Suprapubic skin (tissue), 3 donors: ENCODE measurements at regions not wholly inside any gene's neighbourhood (a gene's known extent, or its start where the extent isn't known, plus 50 kb on each side); places are given as distances from the start of the nearest gene placed in this dataset.

ENCODE experiments used
- POLR2A ChIP-seq, 2 donors: fragments of 450-650 bp; IDR thresholded peaks; one replicate each; pipeline ENCODE4 v1.6.1; 2017; ENCODE audit warnings: antibody characterized with exemption in 2 of 2, mild to moderate bottlenecking in 2 of 2, moderate library complexity in 2 of 2
- TF ChIP-seq, protein P1 (sequence below), 2 donors: fragments of 200-600 bp in 1 of 2; fragments of 450-650 bp in 1 of 2; sonication (generic) in 1 of 2; IDR thresholded peaks; one replicate each; pipeline ENCODE4 v1.5.1; 2016 to 2019; ENCODE audit warnings: antibody characterized with exemption in 2 of 2, mild to moderate bottlenecking in 1 of 2, moderate library complexity in 1 of 2

GRCh38 chr10:113291413-113291812, 261.4 kb upstream of the HABP2 start:
- TF ChIP-seq POLR2A (IDR thresholded peaks at IDR 0.05): no peak
- TF ChIP-seq, protein P1, sequence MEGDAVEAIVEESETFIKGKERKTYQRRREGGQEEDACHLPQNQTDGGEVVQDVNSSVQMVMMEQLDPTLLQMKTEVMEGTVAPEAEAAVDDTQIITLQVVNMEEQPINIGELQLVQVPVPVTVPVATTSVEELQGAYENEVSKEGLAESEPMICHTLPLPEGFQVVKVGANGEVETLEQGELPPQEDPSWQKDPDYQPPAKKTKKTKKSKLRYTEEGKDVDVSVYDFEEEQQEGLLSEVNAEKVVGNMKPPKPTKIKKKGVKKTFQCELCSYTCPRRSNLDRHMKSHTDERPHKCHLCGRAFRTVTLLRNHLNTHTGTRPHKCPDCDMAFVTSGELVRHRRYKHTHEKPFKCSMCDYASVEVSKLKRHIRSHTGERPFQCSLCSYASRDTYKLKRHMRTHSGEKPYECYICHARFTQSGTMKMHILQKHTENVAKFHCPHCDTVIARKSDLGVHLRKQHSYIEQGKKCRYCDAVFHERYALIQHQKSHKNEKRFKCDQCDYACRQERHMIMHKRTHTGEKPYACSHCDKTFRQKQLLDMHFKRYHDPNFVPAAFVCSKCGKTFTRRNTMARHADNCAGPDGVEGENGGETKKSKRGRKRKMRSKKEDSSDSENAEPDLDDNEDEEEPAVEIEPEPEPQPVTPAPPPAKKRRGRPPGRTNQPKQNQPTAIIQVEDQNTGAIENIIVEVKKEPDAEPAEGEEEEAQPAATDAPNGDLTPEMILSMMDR (IDR thresholded peaks at IDR 0.05): no peak
